ENCODE measurements at regions not wholly inside any gene's neighbourhood (a gene's known extent, or its start where the extent isn't known, plus 50 kb on each side); places are given as distances from the start of the nearest gene placed in this dataset.

GRCh38 chr2:118431997-118432396 lies 343.7 kb downstream of the INSIG2 start:
- ATAC-seq = no peak
- no peak overlapping the region for H3K4me3 ChIP-seq
- no peaks in the 10 kb centered on the region for H4K20me1 ChIP-seq (replicated peaks; ENCODE audit: control insufficient read depth, insufficient read depth, low read length)
- in situ Hi-C loops (cut with MboI) (no loop called here), intact Hi-C loops (cut with micrococcal nuclease) (loop anchor here (1.0 kb wide), 1 partner anchor 423 kb away; no protein-coding TSS in a partner anchor)
- H2AFZ ChIP-seq (ENCODE audit: low read depth, low read length) = no peak overlapping the region
- no peaks in the 10 kb centered on the region for H3K9me1 ChIP-seq (ENCODE audit: control insufficient read depth, insufficient read depth, low read length)
- H3K9ac ChIP-seq (ENCODE audit: insufficient read depth in 1 of 2, low read depth in 2 of 2, low read length in 2 of 2) = no peak overlapping the region
- WGBS (ENCODE audit: insufficient coverage, low coverage, missing lambda C conversion rate) = 0% methylated on average over 4 of the region's 4 CpGs
- DNase-seq (ENCODE audit: extremely low read depth in 1 of 4, low spot score in 3 of 4) = no peak
- no peaks in the 10 kb centered on the region for H3K9me3 ChIP-seq (replicated peaks; ENCODE audit: control insufficient read depth, insufficient read depth, low read depth, low read length)
- POLR2A ChIA-PET = no interaction called here
- H3K36me3 ChIP-seq (ENCODE audit: control insufficient read depth, insufficient read depth, low read length) = no peaks in the 10 kb centered on the region
- H3K27me3 ChIP-seq (ENCODE audit: control insufficient read depth in 2 of 2, insufficient read depth in 2 of 2, low read length in 2 of 2) = peaks cover 0 to 5% of the 10 kb centered on the region in 2 experiments; a peak in 1 of 5 replicates
- H3K79me2 ChIP-seq (ENCODE audit: control insufficient read depth, insufficient read depth, low read length) = no peaks in the 10 kb centered on the region
- CTCF ChIA-PET (ENCODE audit: low intra/inter-chr PET ratio) = no interaction called here
- H3K4me1 ChIP-seq (replicated peaks in 1 of 2; ENCODE audit: control insufficient read depth in 2 of 2, insufficient read depth in 2 of 2, low read length in 2 of 2) = no peaks in the 10 kb centered on the region
- H3K27ac ChIP-seq (ENCODE audit: extremely low read depth, low read depth, low read length) = no peak overlapping the region
- TF ChIP-seq CBX2 (IDR thresholded peaks at IDR 0.05; ENCODE audit: insufficient read depth, low read length, poor library complexity, severe bottlenecking) (no peak), CEBPB (tag; IDR thresholded peaks at IDR 0.05) (no peak), XRCC4 (IDR thresholded peaks at IDR 0.05; ENCODE audit: extremely low read depth, insufficient read depth, insufficient read length) (no peak), ILF3 (IDR thresholded peaks at IDR 0.05; ENCODE audit: borderline replicate concordance) (no peak), EGR1 (conservative IDR thresholded peaks at IDR 0.05) (no peak), ATF4 (CRISPR knock-in tag; IDR thresholded peaks at IDR 0.05) (no peak), HMG20B (CRISPR knock-in tag; IDR thresholded peaks at IDR 0.05) (no peak), PTRF (tag; IDR thresholded peaks at IDR 0.05) (no peak), RBM34 (IDR thresholded peaks at IDR 0.05; ENCODE audit: borderline replicate concordance, insufficient read depth, low read length) (no peak), TBL1XR1 (IDR thresholded peaks at IDR 0.05; ENCODE audit: low read length in 2 of 2) (no peak), BRD4 (IDR thresholded peaks at IDR 0.05) (no peak), SMARCB1 (IDR thresholded peaks at IDR 0.05; ENCODE audit: insufficient read length, low read depth) (no peak)
- TF ChIP-seq, protein P1, sequence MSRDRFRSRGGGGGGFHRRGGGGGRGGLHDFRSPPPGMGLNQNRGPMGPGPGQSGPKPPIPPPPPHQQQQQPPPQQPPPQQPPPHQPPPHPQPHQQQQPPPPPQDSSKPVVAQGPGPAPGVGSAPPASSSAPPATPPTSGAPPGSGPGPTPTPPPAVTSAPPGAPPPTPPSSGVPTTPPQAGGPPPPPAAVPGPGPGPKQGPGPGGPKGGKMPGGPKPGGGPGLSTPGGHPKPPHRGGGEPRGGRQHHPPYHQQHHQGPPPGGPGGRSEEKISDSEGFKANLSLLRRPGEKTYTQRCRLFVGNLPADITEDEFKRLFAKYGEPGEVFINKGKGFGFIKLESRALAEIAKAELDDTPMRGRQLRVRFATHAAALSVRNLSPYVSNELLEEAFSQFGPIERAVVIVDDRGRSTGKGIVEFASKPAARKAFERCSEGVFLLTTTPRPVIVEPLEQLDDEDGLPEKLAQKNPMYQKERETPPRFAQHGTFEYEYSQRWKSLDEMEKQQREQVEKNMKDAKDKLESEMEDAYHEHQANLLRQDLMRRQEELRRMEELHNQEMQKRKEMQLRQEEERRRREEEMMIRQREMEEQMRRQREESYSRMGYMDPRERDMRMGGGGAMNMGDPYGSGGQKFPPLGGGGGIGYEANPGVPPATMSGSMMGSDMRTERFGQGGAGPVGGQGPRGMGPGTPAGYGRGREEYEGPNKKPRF (IDR thresholded peaks at IDR 0.05; ENCODE audit: low read depth, low read length) = no peak
- TF ChIP-seq, protein P2, sequence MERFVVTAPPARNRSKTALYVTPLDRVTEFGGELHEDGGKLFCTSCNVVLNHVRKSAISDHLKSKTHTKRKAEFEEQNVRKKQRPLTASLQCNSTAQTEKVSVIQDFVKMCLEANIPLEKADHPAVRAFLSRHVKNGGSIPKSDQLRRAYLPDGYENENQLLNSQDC (CRISPR knock-in tag; IDR thresholded peaks at IDR 0.05) = no peak
- no TSS peak for BruUV-seq (replicated peaks)
- H3K4me2 ChIP-seq (ENCODE audit: insufficient read depth, low read length) = no peak overlapping the region
- FAIRE-seq = no peak

All from K562 (cell line).